A549 (cell line): ENCODE measurements at regions not wholly inside any gene's neighbourhood (a gene's known extent, or its start where the extent isn't known, plus 50 kb on each side); places are given as distances from the start of the nearest gene placed in this dataset.

Experiments
- GATA3 ChIP-seq: IDR thresholded peaks from 2 replicates; pipeline ENCODE4 v1.6.1; 2012; ENCODE audit warnings: borderline replicate concordance
- POLR2A ChIP-seq: IDR thresholded peaks from 2 replicates; pipeline ENCODE4 v1.6.1; 2012; ENCODE audit warnings: mild to moderate bottlenecking, low read length
- RCOR1 ChIP-seq: fragments of 150-350 bp; IDR thresholded peaks from 2 replicates; pipeline ENCODE4 v1.6.1; 2014; ENCODE audit warnings: antibody characterized with exemption, low read length, low read depth
- TF ChIP-seq, protein P1 (sequence below): fragments of 150-350 bp; IDR thresholded peaks from 2 replicates; pipeline ENCODE4 v1.6.1; 2014; ENCODE audit warnings: low read depth, mild to moderate bottlenecking, low read length
- TF ChIP-seq, protein P2 (sequence below): fragments of >200 bp; sonication (Bioruptor Twin); formaldehyde crosslinking; IDR thresholded peaks from 3 replicates; pipeline ENCODE4 v1.5.1; 2016

- TF ChIP-seq, protein P1, sequence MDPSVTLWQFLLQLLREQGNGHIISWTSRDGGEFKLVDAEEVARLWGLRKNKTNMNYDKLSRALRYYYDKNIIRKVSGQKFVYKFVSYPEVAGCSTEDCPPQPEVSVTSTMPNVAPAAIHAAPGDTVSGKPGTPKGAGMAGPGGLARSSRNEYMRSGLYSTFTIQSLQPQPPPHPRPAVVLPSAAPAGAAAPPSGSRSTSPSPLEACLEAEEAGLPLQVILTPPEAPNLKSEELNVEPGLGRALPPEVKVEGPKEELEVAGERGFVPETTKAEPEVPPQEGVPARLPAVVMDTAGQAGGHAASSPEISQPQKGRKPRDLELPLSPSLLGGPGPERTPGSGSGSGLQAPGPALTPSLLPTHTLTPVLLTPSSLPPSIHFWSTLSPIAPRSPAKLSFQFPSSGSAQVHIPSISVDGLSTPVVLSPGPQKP: no peak
- TF ChIP-seq POLR2A (no peak), GATA3 (no peak), RCOR1 (no peak)
- TF ChIP-seq, protein P2, sequence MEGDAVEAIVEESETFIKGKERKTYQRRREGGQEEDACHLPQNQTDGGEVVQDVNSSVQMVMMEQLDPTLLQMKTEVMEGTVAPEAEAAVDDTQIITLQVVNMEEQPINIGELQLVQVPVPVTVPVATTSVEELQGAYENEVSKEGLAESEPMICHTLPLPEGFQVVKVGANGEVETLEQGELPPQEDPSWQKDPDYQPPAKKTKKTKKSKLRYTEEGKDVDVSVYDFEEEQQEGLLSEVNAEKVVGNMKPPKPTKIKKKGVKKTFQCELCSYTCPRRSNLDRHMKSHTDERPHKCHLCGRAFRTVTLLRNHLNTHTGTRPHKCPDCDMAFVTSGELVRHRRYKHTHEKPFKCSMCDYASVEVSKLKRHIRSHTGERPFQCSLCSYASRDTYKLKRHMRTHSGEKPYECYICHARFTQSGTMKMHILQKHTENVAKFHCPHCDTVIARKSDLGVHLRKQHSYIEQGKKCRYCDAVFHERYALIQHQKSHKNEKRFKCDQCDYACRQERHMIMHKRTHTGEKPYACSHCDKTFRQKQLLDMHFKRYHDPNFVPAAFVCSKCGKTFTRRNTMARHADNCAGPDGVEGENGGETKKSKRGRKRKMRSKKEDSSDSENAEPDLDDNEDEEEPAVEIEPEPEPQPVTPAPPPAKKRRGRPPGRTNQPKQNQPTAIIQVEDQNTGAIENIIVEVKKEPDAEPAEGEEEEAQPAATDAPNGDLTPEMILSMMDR: no peak
These were observed 87.6 kb downstream of the CYRIA start for GRCh38 chr2:16578081-16578480.
